ENCODE measurements at regions not wholly inside any gene's neighbourhood (a gene's known extent, or its start where the extent isn't known, plus 50 kb on each side); places are given as distances from the start of the nearest gene placed in this dataset.

GRCh38 chr12:46537387-46537955 is 164.9 kb upstream of the SLC38A2 start:
- Histone ChIP-seq H3K14ac (ENCODE audit: insufficient read length) (no peak overlapping the region), H4K20me1 (replicated peaks in 1 of 2; ENCODE audit: control insufficient read depth in 1 of 2, insufficient read depth in 2 of 2, low read length in 2 of 2) (no peaks in the 10 kb centered on the region), H3K27me3 (replicated peaks in 1 of 4; ENCODE audit: control insufficient read depth in 3 of 4, extremely low read depth in 1 of 4, insufficient read depth in 3 of 4, low read length in 3 of 4) (no peaks in the 10 kb centered on the region), H3K23me2 (ENCODE audit: low read depth, low read length) (no peaks in the 10 kb centered on the region), H3K56ac (replicated peaks; ENCODE audit: insufficient read length, low read depth, low read length) (no peak overlapping the region), H3K9me3 (ENCODE audit: insufficient read depth in 2 of 2, low read depth in 1 of 2, low read length in 1 of 2) (no peaks in the 10 kb centered on the region), H2BK15ac (ENCODE audit: low read length) (no peak overlapping the region), H3K4me1 (replicated peaks in 1 of 4; ENCODE audit: control insufficient read depth in 3 of 4, insufficient read depth in 4 of 4, low read length in 3 of 4) (no peaks in the 10 kb centered on the region), H3K18ac (ENCODE audit: extremely low read depth, low read length) (no peak overlapping the region), H4K91ac (replicated peaks; ENCODE audit: insufficient read length, low read length) (no peak overlapping the region), H3K36me3 (ENCODE audit: control insufficient read depth in 2 of 4, insufficient read depth in 4 of 4, low read length in 3 of 4) (no peaks in the 10 kb centered on the region), H4K8ac (ENCODE audit: extremely low read depth, insufficient read depth, low read length) (no peak overlapping the region), H3K27ac (ENCODE audit: low read depth, low read length) (no peak overlapping the region), H4K5ac (ENCODE audit: insufficient read length, low read depth, low read length) (no peak overlapping the region), H3K4me2 (ENCODE audit: insufficient read depth in 1 of 2, low read depth in 2 of 2, low read length in 2 of 2) (no peak overlapping the region), H3K79me2 (ENCODE audit: control insufficient read depth in 1 of 2, insufficient read depth in 2 of 2, low read length in 2 of 2) (no peaks in the 10 kb centered on the region), H3K4ac (replicated peaks; ENCODE audit: insufficient read length, low read depth, low read length) (no peak overlapping the region), H3K23ac (ENCODE audit: insufficient read length) (no peak overlapping the region), H2BK20ac (ENCODE audit: low read length) (no peak overlapping the region), H2BK5ac (ENCODE audit: low read depth, low read length) (no peak overlapping the region), H3K4me3 (ENCODE audit: extremely low read depth in 1 of 4, insufficient read depth in 2 of 4, low read depth in 3 of 4, low read length in 4 of 4) (no peak overlapping the region), H2BK120ac (replicated peaks; ENCODE audit: low read depth, low read length) (no peak overlapping the region), H2AFZ (ENCODE audit: low read length) (no peak overlapping the region), H3K9ac (replicated peaks in 1 of 4; ENCODE audit: extremely low read depth in 1 of 4, low read depth in 3 of 4, low read length in 3 of 4) (no peak overlapping the region), H2AK5ac (ENCODE audit: low read depth, low read length) (no peak overlapping the region), H3K79me1 (ENCODE audit: low read depth, low read length) (no peaks in the 10 kb centered on the region), H2BK12ac (ENCODE audit: low read depth, low read length) (no peak overlapping the region)
- 90% methylated on average over 4 of the region's 4 CpGs; no CpG with 5 or more reads in 1 of the 2 experiments for WGBS, 2 experiments (ENCODE audit: extremely low coverage in 1 of 2, insufficient coverage in 1 of 2, insufficient read length in 1 of 2, insufficient replicate concordance in 2 of 2, low coverage in 1 of 2, low lambda C conversion rate in 2 of 2, missing lambda C conversion rate in 1 of 2)
- DNase-seq (ENCODE audit: low read depth in 1 of 2, low spot score in 2 of 2): no peak
- no peak for FAIRE-seq
- ChIA-PET POLR2A (ENCODE audit: partially characterized antibody) (no interaction called here), CTCF (ENCODE audit: partially characterized antibody) (no interaction called here)
- TF ChIP-seq NANOG (IDR thresholded peaks at IDR 0.05; ENCODE audit: insufficient read depth, low read depth, low read length, poor library complexity, severe bottlenecking) (no peak), SP2 (IDR thresholded peaks at IDR 0.05; ENCODE audit: low read length) (no peak), RBBP5 (IDR thresholded peaks at IDR 0.05; ENCODE audit: borderline replicate concordance, low read depth, low read length) (no peak), CBX5 (IDR thresholded peaks at IDR 0.05; ENCODE audit: low read depth, low read length) (no peak), BCL11A (IDR thresholded peaks at IDR 0.05; ENCODE audit: low read depth in 2 of 2, low read length in 2 of 2) (no peak), CTBP2 (IDR thresholded peaks at IDR 0.05; ENCODE audit: borderline replicate concordance, insufficient read depth, insufficient read length, low read length) (no peak), SRF (IDR thresholded peaks at IDR 0.05; ENCODE audit: low read depth, low read length) (no peak), SP4 (IDR thresholded peaks at IDR 0.05; ENCODE audit: low read length) (no peak)
